ENCODE measurements at regions not wholly inside any gene's neighbourhood (a gene's known extent, or its start where the extent isn't known, plus 50 kb on each side); places are given as distances from the start of the nearest gene placed in this dataset.

DNA sequence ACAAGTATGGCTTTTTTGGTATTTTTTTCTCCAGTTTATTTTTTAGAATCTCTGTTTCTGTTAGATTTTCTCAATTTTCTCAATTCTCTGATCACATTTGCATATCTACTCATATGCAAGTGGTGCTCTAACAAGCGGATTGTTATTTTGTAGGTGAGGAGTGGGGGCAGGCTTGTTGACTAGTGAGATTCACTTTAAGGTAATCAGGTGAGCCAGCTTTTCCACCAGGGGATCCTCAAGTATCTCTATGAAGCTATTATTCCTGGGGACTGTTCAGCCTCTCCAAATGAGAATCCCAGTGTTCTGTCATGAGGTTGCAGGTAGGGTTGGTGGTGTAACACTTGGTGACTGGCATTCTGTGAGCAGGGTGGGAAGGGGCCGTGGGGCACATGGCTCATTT lies 274.3 kb upstream of the FERMT1 start:
- Histone ChIP-seq H3K36me3 (ENCODE audit: control insufficient read depth, insufficient read depth, low read length) (no peaks in the 10 kb centered on the region), H3K4me1 (ENCODE audit: control insufficient read depth, insufficient read depth, low read length) (peaks cover 3% of the 10 kb centered on the region; the same call in 1 of the 2 replicates), H3K4me3 (ENCODE audit: low read length) (no peak overlapping the region), H3K27ac (ENCODE audit: low read length) (no peak overlapping the region), H3K9me3 (ENCODE audit: control insufficient read depth, insufficient read depth, low read length) (no peaks in the 10 kb centered on the region), H3K27me3 (ENCODE audit: control insufficient read depth, insufficient read depth, low read length) (no peaks in the 10 kb centered on the region)
- no CpG with 5 or more reads among the region's 2 CpGs for WGBS (ENCODE audit: insufficient coverage, insufficient read length)
- no peak for DNase-seq (ENCODE audit: low read depth, low spot score)

GRCh38 chr20:6395695-6396094 lies 272.9 kb upstream of the FERMT1 start:
- Histone ChIP-seq H3K4me1 (ENCODE audit: control insufficient read depth, insufficient read depth, low read length) (peaks cover 3% of the 10 kb centered on the region; the same call in 1 of the 2 replicates), H3K36me3 (ENCODE audit: control insufficient read depth, insufficient read depth, low read length) (no peaks in the 10 kb centered on the region), H3K27me3 (ENCODE audit: control insufficient read depth, insufficient read depth, low read length) (no peaks in the 10 kb centered on the region), H3K9me3 (ENCODE audit: control insufficient read depth, insufficient read depth, low read length) (no peaks in the 10 kb centered on the region), H3K4me3 (ENCODE audit: low read length) (no peak overlapping the region), H3K27ac (ENCODE audit: low read length) (no peak overlapping the region)
- no CpG with 5 or more reads among the region's 2 CpGs for WGBS (ENCODE audit: insufficient coverage, insufficient read length)
- no peak for DNase-seq (ENCODE audit: low read depth, low spot score)

DNA sequence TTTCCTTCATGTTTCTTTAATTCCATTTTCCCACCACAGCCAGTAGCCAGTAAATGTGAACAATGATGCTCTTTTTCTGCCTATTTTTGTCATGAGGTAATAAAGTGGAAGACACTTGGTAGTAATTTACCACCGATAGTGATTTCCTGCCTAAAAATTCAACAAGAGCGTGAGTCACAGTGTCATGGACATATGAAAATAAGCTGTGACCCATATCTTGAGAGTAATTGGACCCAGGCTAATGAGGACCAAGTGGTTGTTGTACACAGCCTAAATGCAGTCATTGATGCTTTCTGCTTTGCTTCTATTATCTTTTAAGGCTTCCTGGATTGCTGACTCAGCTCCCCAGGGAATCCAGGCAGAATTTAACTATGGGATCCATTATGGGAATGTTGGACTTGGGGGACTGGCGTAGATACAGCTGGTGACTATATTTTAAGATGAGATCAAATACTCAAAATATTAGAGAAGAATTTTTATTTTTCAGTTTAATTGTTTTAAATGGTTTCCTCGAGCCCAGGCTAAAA lies 265.9 kb upstream of the FERMT1 start:
- DNase-seq (ENCODE audit: low read depth, low spot score) = no peak
- no CpG with 5 or more reads among the region's 4 CpGs for WGBS (ENCODE audit: insufficient coverage, insufficient read length)

DNA sequence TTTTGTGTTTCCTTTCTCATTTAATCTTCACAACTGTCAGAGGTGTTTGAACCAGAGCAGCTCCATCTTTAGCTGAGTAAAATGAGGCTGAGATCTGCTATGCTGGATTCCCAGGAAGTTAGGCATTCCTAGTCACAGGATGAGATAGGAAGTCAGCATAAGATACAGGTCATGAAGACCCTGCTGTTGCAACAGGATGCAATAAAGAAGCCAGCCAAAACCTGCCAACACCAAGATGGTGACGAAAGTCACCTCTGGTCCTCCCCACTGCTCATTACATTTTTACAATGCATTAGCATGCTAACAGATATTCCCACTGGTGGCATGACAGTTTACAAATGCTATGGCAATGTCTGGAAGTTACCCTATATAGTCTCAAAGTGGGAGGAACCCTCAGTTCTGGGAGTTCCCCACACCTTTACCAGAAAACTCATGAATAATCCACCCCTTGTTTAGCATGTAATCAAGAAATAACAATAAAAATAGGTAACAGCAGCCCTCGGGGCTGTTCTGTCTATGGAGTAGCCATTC lies 262.2 kb upstream of the FERMT1 start:
- WGBS (ENCODE audit: insufficient coverage, insufficient read length) = no CpG with 5 or more reads among the region's 2 CpGs
- H3K4me3 ChIP-seq (ENCODE audit: low read length) = no peak overlapping the region
- no peaks in the 10 kb centered on the region for H3K9me3 ChIP-seq (ENCODE audit: control insufficient read depth, insufficient read depth, low read length)
- no peak overlapping the region for H3K27ac ChIP-seq (ENCODE audit: low read length)
- H3K27me3 ChIP-seq (ENCODE audit: control insufficient read depth, insufficient read depth, low read length) = no peaks in the 10 kb centered on the region
- no peak for DNase-seq (ENCODE audit: low read depth, low spot score)
- no peaks in the 10 kb centered on the region for H3K36me3 ChIP-seq (ENCODE audit: control insufficient read depth, insufficient read depth, low read length)
- H3K4me1 ChIP-seq (ENCODE audit: control insufficient read depth, insufficient read depth, low read length) = no peaks in the 10 kb centered on the region

More for the DNA sequence above, 265.9 kb upstream of the FERMT1 start:
- H3K4me1 ChIP-seq (ENCODE audit: control insufficient read depth, insufficient read depth, low read length) = no peaks in the 10 kb centered on the region
- no peak overlapping the region for H3K4me3 ChIP-seq (ENCODE audit: low read length)
- no peaks in the 10 kb centered on the region for H3K27me3 ChIP-seq (ENCODE audit: control insufficient read depth, insufficient read depth, low read length)
- H3K27ac ChIP-seq (ENCODE audit: low read length) = no peak overlapping the region
- H3K36me3 ChIP-seq (ENCODE audit: control insufficient read depth, insufficient read depth, low read length) = no peaks in the 10 kb centered on the region
- H3K9me3 ChIP-seq (ENCODE audit: control insufficient read depth, insufficient read depth, low read length) = no peaks in the 10 kb centered on the region

DNA sequence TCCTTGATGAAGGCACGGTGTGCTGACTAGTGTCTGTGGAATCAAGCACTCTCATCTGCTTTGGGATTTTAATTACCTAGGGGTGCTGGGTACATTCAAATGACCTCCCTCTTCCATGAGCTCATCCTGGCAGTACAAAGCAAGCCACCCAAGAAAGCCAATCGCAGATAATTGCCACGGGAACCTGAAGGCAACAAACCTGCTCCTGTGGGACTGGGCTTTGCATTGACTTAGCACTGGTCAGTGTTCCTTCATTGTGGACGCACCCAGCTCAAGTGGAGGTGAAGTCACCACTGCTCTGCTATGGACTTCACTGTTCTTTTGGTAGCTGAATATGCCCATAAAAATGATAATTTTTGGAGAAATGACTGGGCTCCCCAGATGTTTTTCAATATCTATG lies 261.6 kb upstream of the FERMT1 start:
- no peaks in the 10 kb centered on the region for H3K36me3 ChIP-seq (ENCODE audit: control insufficient read depth, insufficient read depth, low read length)
- no peaks in the 10 kb centered on the region for H3K27me3 ChIP-seq (ENCODE audit: control insufficient read depth, insufficient read depth, low read length)
- H3K27ac ChIP-seq (ENCODE audit: low read length) = no peak overlapping the region
- no peak for DNase-seq (ENCODE audit: low read depth, low spot score)
- no CpG with 5 or more reads among the region's 4 CpGs for WGBS (ENCODE audit: insufficient coverage, insufficient read length)
- no peak overlapping the region for H3K4me3 ChIP-seq (ENCODE audit: low read length)
- H3K4me1 ChIP-seq (ENCODE audit: control insufficient read depth, insufficient read depth, low read length) = no peaks in the 10 kb centered on the region
- H3K9me3 ChIP-seq (ENCODE audit: control insufficient read depth, insufficient read depth, low read length) = no peaks in the 10 kb centered on the region

- WGBS (ENCODE audit: insufficient coverage, insufficient read length) = no CpG with 5 or more reads among the region's 4 CpGs
- DNase-seq (ENCODE audit: low read depth, low spot score) = peak; percentile 43
- Histone ChIP-seq H3K27me3 (ENCODE audit: control insufficient read depth, insufficient read depth, low read length) (no peaks in the 10 kb centered on the region), H3K27ac (ENCODE audit: low read length) (no peak overlapping the region), H3K4me1 (ENCODE audit: control insufficient read depth, insufficient read depth, low read length) (no peaks in the 10 kb centered on the region), H3K36me3 (ENCODE audit: control insufficient read depth, insufficient read depth, low read length) (no peaks in the 10 kb centered on the region), H3K9me3 (ENCODE audit: control insufficient read depth, insufficient read depth, low read length) (no peaks in the 10 kb centered on the region), H3K4me3 (ENCODE audit: low read length) (no peak overlapping the region)
Measured at GRCh38 chr20:6381887-6382286, 259.1 kb upstream of the FERMT1 start.

GRCh38 chr20:6362245-6362644 lies 239.4 kb upstream of the FERMT1 start:
- Histone ChIP-seq H3K4me1 (ENCODE audit: control insufficient read depth, insufficient read depth, low read length) (no peaks in the 10 kb centered on the region), H3K4me3 (ENCODE audit: low read length) (no peak overlapping the region), H3K36me3 (ENCODE audit: control insufficient read depth, insufficient read depth, low read length) (no peaks in the 10 kb centered on the region), H3K27ac (ENCODE audit: low read length) (no peak overlapping the region), H3K27me3 (ENCODE audit: control insufficient read depth, insufficient read depth, low read length) (no peaks in the 10 kb centered on the region), H3K9me3 (ENCODE audit: control insufficient read depth, insufficient read depth, low read length) (no peaks in the 10 kb centered on the region)
- no peak for DNase-seq (ENCODE audit: low read depth, low spot score)

GRCh38 chr20:6360766-6361165 lies 237.9 kb upstream of the FERMT1 start:
- DNase-seq (ENCODE audit: low read depth, low spot score) = no peak
- Histone ChIP-seq H3K36me3 (ENCODE audit: control insufficient read depth, insufficient read depth, low read length) (no peaks in the 10 kb centered on the region), H3K27me3 (ENCODE audit: control insufficient read depth, insufficient read depth, low read length) (no peaks in the 10 kb centered on the region), H3K4me1 (ENCODE audit: control insufficient read depth, insufficient read depth, low read length) (no peaks in the 10 kb centered on the region), H3K9me3 (ENCODE audit: control insufficient read depth, insufficient read depth, low read length) (no peaks in the 10 kb centered on the region), H3K4me3 (ENCODE audit: low read length) (no peak overlapping the region), H3K27ac (ENCODE audit: low read length) (no peak overlapping the region)
- WGBS (ENCODE audit: insufficient coverage, insufficient read length) = no CpG with 5 or more reads among the region's 5 CpGs

- no CpG with 5 or more reads among the region's 7 CpGs for WGBS (ENCODE audit: insufficient coverage, insufficient read length)
- Histone ChIP-seq H3K9me3 (ENCODE audit: control insufficient read depth, insufficient read depth, low read length) (no peaks in the 10 kb centered on the region), H3K4me1 (ENCODE audit: control insufficient read depth, insufficient read depth, low read length) (no peaks in the 10 kb centered on the region), H3K36me3 (ENCODE audit: control insufficient read depth, insufficient read depth, low read length) (no peaks in the 10 kb centered on the region), H3K4me3 (ENCODE audit: low read length) (no peak overlapping the region), H3K27me3 (ENCODE audit: control insufficient read depth, insufficient read depth, low read length) (no peaks in the 10 kb centered on the region), H3K27ac (ENCODE audit: low read length) (no peak overlapping the region)
- DNase-seq (ENCODE audit: low read depth, low spot score) = no peak
Measured at GRCh38 chr20:6355754-6356451, 233.1 kb upstream of the FERMT1 start.

DNA sequence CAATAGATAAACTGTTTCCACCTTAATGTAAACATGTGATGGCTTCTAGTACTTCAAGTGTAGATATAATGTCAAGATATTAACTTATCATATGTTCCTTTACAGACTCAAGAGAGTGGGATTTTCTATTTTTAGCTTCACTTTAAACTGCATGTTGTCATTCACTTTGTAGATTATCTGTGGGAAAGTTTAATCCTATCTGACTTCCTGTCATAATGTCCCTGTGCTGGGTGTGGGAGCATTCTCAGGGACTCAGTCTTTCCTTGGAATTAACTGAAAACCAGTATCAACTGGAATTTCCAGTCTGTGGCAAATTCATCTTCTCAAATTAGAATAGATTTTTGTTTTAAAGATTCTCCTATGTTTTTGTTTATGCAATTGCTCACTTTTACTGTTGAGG lies 226.1 kb upstream of the FERMT1 start:
- Histone ChIP-seq H3K4me3 (ENCODE audit: low read length) (no peak overlapping the region), H3K4me1 (ENCODE audit: control insufficient read depth, insufficient read depth, low read length) (no peaks in the 10 kb centered on the region), H3K27me3 (ENCODE audit: control insufficient read depth, insufficient read depth, low read length) (no peaks in the 10 kb centered on the region), H3K36me3 (ENCODE audit: control insufficient read depth, insufficient read depth, low read length) (no peaks in the 10 kb centered on the region), H3K9me3 (ENCODE audit: control insufficient read depth, insufficient read depth, low read length) (no peaks in the 10 kb centered on the region), H3K27ac (ENCODE audit: low read length) (no peak overlapping the region)
- no peak for DNase-seq (ENCODE audit: low read depth, low spot score)

GRCh38 chr20:6347916-6348315 lies 225.1 kb upstream of the FERMT1 start:
- no peaks in the 10 kb centered on the region for H3K9me3 ChIP-seq (ENCODE audit: control insufficient read depth, insufficient read depth, low read length)
- H3K27me3 ChIP-seq (ENCODE audit: control insufficient read depth, insufficient read depth, low read length) = no peaks in the 10 kb centered on the region
- no peaks in the 10 kb centered on the region for H3K36me3 ChIP-seq (ENCODE audit: control insufficient read depth, insufficient read depth, low read length)
- H3K4me1 ChIP-seq (ENCODE audit: control insufficient read depth, insufficient read depth, low read length) = no peaks in the 10 kb centered on the region
- no peak overlapping the region for H3K4me3 ChIP-seq (ENCODE audit: low read length)
- DNase-seq (ENCODE audit: low read depth, low spot score) = no peak
- H3K27ac ChIP-seq (ENCODE audit: low read length) = no peak overlapping the region
